ENCODE measurements at regions not wholly inside any gene's neighbourhood (a gene's known extent, or its start where the extent isn't known, plus 50 kb on each side); places are given as distances from the start of the nearest gene placed in this dataset.

DNA sequence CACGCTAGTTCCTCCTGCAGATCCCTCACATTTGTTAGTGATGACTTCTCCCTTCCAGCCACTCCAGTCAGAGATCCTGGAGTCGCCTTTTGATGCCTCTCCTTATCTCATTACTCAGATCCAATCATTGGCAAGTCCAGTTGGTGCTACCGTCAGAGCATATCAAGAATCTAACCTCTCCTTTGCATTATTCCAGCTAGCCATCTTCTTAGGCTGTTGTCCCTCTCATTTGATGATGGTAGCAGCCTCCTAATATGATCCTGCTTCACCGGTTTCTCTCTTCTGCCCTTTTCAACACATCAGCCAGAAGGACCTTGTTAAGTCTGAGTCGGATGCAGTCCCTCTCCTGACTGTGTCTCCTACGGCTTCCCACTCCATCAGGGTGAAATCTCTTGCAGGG, 305.6 kb downstream of the THBS2 start:
- H3K9ac ChIP-seq (ENCODE audit: low read length), result no peak overlapping the region
- ChIA-PET CTCF (no interaction called here), POLR2A (no interaction called here)
- H3K9me3 Mint-ChIP-seq (ENCODE audit: insufficient read depth), result no peaks in the 10 kb centered on the region
- H2AFZ ChIP-seq (ENCODE audit: insufficient read depth, low read depth, low read length, poor library complexity, severe bottlenecking), result no peak overlapping the region
- ATAC-seq (ENCODE audit: low read depth), result no peak
- peaks cover 0 to under 1% (median 0%) of the 10 kb centered on the region in 4 experiments for H3K27me3 ChIP-seq (replicated peaks in 1 of 4; ENCODE audit: control extremely low read depth in 1 of 4, control insufficient read depth in 3 of 4, insufficient read depth in 4 of 4, low read length in 3 of 4)
- no peaks in the 10 kb centered on the region for H4K20me1 ChIP-seq (ENCODE audit: control insufficient read depth, insufficient read depth, low read length, poor library complexity, severe bottlenecking)
- no peaks in the 10 kb centered on the region for H3K79me2 ChIP-seq (ENCODE audit: control insufficient read depth, insufficient read depth, low read length)
- H3K4me3 ChIP-seq (ENCODE audit: control extremely low read depth in 1 of 5, extremely low read depth in 1 of 5, insufficient read depth in 1 of 5, low read depth in 2 of 5, low read length in 4 of 5), result no peak overlapping the region
- H3K36me3 ChIP-seq (replicated peaks in 1 of 2; ENCODE audit: control extremely low read depth in 1 of 2, control insufficient read depth in 1 of 2, extremely low read depth in 1 of 2, insufficient read depth in 2 of 2, low read length in 1 of 2), result no peaks in the 10 kb centered on the region
- 95% methylated on average over 6 of the region's 6 CpGs for WGBS (ENCODE audit: insufficient coverage)
- H3K9me3 ChIP-seq (ENCODE audit: control extremely low read depth in 1 of 3, control insufficient read depth in 2 of 3, insufficient read depth in 1 of 3, low read length in 2 of 3), result no peaks in the 10 kb centered on the region
- no peak overlapping the region for H3K4me2 ChIP-seq (replicated peaks; ENCODE audit: low read depth, low read length, poor library complexity, severe bottlenecking)
- no peaks in the 10 kb centered on the region for H3K4me1 Mint-ChIP-seq
- no peak overlapping the region for H3K4me3 Mint-ChIP-seq
- no peak overlapping the region for H3K27ac Mint-ChIP-seq
- intact Hi-C loops (cut with micrococcal nuclease), result no loop called here
- no peak for DNase-seq
- TF ChIP-seq EZH2 (IDR thresholded peaks at IDR 0.05; ENCODE audit: borderline replicate concordance, insufficient read depth, low read depth, low read length, poor library complexity, severe bottlenecking), result no peak
- TF ChIP-seq, protein P1, sequence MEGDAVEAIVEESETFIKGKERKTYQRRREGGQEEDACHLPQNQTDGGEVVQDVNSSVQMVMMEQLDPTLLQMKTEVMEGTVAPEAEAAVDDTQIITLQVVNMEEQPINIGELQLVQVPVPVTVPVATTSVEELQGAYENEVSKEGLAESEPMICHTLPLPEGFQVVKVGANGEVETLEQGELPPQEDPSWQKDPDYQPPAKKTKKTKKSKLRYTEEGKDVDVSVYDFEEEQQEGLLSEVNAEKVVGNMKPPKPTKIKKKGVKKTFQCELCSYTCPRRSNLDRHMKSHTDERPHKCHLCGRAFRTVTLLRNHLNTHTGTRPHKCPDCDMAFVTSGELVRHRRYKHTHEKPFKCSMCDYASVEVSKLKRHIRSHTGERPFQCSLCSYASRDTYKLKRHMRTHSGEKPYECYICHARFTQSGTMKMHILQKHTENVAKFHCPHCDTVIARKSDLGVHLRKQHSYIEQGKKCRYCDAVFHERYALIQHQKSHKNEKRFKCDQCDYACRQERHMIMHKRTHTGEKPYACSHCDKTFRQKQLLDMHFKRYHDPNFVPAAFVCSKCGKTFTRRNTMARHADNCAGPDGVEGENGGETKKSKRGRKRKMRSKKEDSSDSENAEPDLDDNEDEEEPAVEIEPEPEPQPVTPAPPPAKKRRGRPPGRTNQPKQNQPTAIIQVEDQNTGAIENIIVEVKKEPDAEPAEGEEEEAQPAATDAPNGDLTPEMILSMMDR (IDR thresholded peaks at IDR 0.05), result no peak
- no peak overlapping the region for H3K27ac ChIP-seq (ENCODE audit: low read length in 2 of 2)
- H3K4me1 ChIP-seq (ENCODE audit: control insufficient read depth in 2 of 2, insufficient read depth in 2 of 2, low read length in 2 of 2), result no peaks in the 10 kb centered on the region
- H3K27me3 Mint-ChIP-seq, result peaks cover 21% of the 10 kb centered on the region

- DNase-seq (no peak), ATAC-seq (ENCODE audit: low read depth) (no peak)
- ChIA-PET POLR2A (no interaction called here), CTCF (no interaction called here)
- Mint-ChIP-seq H3K27ac (no peak overlapping the region), H3K4me3 (no peak overlapping the region), H3K4me1 (no peaks in the 10 kb centered on the region), H3K9me3 (ENCODE audit: insufficient read depth) (no peaks in the 10 kb centered on the region), H3K27me3 (peaks cover 8% of the 10 kb centered on the region)
- 90% methylated on average over 12 of the region's 13 CpGs for WGBS (ENCODE audit: insufficient coverage)
- Histone ChIP-seq H3K36me3 (replicated peaks in 1 of 2; ENCODE audit: control extremely low read depth in 1 of 2, control insufficient read depth in 1 of 2, extremely low read depth in 1 of 2, insufficient read depth in 2 of 2, low read length in 1 of 2) (no peaks in the 10 kb centered on the region), H3K27ac (ENCODE audit: low read length in 2 of 2) (no peak overlapping the region), H3K9me3 (ENCODE audit: control extremely low read depth in 1 of 3, control insufficient read depth in 2 of 3, insufficient read depth in 1 of 3, low read length in 2 of 3) (no peaks in the 10 kb centered on the region), H3K27me3 (replicated peaks in 1 of 4; ENCODE audit: control extremely low read depth in 1 of 4, control insufficient read depth in 3 of 4, insufficient read depth in 4 of 4, low read length in 3 of 4) (no peaks in the 10 kb centered on the region), H3K4me3 (ENCODE audit: control extremely low read depth in 1 of 5, extremely low read depth in 1 of 5, insufficient read depth in 1 of 5, low read depth in 2 of 5, low read length in 4 of 5) (no peak overlapping the region), H3K4me2 (replicated peaks; ENCODE audit: low read depth, low read length, poor library complexity, severe bottlenecking) (no peak overlapping the region), H3K4me1 (ENCODE audit: control insufficient read depth in 2 of 2, insufficient read depth in 2 of 2, low read length in 2 of 2) (no peaks in the 10 kb centered on the region), H3K79me2 (ENCODE audit: control insufficient read depth, insufficient read depth, low read length) (no peaks in the 10 kb centered on the region), H4K20me1 (ENCODE audit: control insufficient read depth, insufficient read depth, low read length, poor library complexity, severe bottlenecking) (no peaks in the 10 kb centered on the region), H2AFZ (ENCODE audit: insufficient read depth, low read depth, low read length, poor library complexity, severe bottlenecking) (no peak overlapping the region), H3K9ac (ENCODE audit: low read length) (no peak overlapping the region)
- TF ChIP-seq, protein P1 (IDR thresholded peaks at IDR 0.05), result no peak
- no peak for TF ChIP-seq EZH2 (IDR thresholded peaks at IDR 0.05; ENCODE audit: borderline replicate concordance, insufficient read depth, low read depth, low read length, poor library complexity, severe bottlenecking)
- intact Hi-C loops (cut with micrococcal nuclease), result no loop called here
Measured at GRCh38 chr6:168943231-168943905, 310.3 kb downstream of the THBS2 start.

Data from B cell (primary cell).